GM21619 (cell line): ENCODE measurements at regions not wholly inside any gene's neighbourhood (a gene's known extent, or its start where the extent isn't known, plus 50 kb on each side); places are given as distances from the start of the nearest gene placed in this dataset.

Source experiments
- ATAC-seq: cut with Tn5 transposase; IDR thresholded peaks from one replicate; pipeline ENCODE4 v1.9.1; 2021; ENCODE audit not compliant: unreplicated experiment

DNA sequence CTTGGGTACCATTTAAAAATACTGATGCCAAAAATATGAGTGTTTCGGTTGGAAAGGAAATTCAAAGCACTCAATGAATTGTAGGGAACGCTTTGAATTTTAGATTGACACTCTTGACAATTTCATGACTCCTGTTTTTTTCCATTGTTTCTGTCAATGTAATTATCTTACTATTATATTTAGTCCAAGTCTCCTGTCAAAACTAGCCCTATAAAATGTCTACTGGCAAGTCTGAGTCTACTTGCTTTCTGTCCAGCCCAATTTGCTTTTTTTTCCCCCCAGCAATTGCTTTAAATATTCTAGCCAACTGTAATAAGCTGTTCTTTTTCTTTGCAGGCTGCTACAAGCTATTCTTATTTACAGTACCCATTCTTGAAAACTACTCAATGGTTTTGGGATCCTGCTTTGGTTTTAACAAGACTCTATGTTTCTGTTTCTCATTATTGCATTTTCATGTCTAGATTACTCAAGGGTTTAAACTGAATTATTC, 1103.9 kb upstream of the GJE1 start:
- no peak for ATAC-seq

DNA sequence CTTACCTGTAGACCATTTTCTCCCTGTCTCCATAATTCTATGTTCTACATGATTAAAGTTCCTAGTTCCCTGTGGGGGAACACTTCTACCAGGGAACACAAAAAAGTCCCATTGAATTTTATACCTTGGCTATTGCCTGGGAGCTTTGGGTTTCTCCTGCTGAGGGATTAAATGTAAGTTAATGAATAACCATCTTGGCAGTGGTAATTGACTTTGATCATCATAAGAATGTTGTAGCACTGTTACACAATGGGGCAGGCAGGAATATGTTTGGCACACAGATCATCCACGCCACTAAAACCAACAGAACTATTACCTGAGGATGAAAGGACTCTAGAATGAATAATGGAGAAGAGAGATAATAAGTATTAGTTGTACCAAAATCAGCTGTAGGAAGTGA, 1106.2 kb upstream of the GJE1 start:
- ATAC-seq: no peak

DNA sequence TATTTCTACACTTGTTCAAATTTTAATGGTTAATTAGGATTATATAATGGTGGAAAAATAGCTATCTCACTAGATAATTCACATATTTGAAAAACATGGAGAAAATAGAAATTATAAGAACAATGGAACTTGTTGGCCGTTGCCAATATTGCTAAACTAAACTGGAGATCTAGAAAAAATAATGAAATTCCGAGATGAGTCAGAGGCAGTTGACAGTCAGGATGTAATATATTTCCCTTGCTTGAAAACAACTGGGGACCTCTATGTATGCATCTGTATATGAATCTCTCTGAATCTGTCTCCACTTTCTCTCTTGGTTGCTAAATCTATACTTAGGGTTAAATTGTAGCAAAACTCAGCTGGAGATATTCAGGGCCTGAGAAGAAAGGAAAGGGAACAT, 1108.2 kb upstream of the GJE1 start:
- no peak for ATAC-seq

- ATAC-seq: no peak
These were observed 1114.8 kb upstream of the GJE1 start for GRCh38 chr6:141017941-141018340.

GRCh38 chr6:141000917-141001316, 1131.8 kb upstream of the GJE1 start:
- no peak for ATAC-seq

GRCh38 chr6:140993515-140993914, 1139.2 kb upstream of the GJE1 start:
- ATAC-seq: no peak

DNA sequence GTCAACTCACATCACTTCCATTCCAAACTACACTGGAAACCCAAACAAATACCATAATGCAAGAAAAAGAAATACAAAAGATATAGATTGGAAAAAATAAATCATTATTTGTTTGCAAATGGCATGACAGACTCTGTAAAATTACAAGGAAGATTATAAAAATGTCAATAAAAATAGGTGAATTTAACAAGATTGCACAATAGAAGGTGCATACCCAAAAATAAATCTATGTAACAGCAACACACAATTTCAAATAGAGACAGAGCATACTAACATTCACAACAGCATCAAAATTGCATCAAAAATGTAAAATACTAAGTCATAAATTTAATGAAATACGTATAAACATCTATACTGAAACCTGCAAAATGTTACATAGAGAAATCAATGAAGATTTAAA, 1140.0 kb upstream of the GJE1 start:
- no peak for ATAC-seq

DNA sequence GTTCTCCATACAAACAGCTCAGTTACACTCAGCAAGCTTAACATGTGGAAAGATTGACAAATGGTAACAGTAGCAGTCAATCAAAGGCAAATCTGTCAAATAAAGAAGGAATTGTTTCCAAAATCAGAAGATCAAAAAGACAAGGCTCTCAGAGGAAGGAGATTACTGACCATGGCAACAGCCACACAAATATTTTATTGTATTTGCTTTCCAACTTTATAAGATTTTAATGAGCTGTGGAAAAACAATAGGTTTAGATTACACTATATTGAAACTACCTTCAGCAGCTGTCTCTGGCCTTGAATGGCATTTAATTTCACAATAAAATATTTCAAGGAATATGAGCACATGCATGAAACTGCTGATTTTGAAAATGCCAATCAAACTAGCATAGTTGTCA, 1143.9 kb upstream of the GJE1 start:
- ATAC-seq: no peak

DNA sequence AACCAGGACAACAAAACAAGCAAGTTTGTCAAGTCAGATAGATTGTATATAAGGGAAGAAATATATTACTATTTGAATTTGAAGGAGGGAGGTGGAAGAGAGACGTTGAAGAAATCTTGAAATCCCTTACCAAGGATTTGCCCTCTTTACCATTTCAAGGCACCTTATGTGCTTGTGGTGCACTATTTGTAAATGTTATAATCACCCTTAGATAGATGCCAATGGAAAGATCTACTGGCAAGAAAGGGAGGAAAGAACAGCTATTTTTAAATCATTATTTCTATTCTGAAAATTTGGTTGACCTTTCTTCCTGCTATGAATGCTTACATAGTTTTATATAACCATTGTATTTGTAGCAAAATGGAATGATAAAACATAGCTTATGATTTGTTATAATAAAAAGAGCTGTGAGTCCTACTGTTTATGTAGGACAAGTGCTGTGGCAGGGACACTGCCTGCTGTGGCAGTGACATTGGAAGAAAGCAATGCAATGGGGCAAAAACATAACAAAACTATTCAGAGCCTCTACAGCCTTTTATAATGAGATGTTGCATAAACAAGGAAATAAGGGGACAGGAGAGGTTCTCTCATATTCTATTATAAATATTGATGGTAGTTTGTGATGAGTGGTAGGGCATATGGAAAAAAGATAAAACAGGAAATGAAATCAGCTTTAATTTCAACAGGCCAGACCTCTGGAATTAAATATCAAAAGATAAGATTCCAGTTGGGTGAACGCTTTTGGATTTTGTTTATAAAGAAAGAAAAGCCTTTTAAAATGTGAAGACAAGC, 1145.2 kb upstream of the GJE1 start:
- no peak for ATAC-seq

DNA sequence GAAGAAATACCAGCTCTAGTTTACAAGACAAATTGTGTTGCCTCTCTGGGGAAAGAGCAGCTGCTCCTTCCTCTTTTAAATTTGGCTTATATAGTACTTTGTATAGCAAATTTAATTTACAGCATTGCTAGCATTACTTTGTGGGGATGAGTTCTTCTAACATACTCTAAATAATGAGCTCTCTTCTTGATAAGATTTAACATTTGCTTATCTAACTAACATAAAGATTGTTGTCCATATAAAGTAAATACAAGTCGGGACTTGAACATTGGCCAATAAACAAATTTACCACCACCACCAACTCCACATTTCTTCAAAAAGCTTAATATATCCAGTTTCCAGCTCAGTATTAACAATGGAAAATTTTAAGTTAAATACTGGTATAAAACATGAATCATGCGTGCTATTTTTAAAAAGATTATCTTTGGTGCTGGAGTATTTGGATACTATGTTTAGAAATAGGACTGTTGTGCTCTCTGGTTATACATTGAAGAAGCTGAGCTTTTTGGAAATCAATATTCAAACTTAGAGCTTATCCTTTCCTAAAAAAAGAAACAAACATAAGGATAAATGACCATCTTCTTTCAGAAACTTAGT, 1146.9 kb upstream of the GJE1 start:
- ATAC-seq: no peak

DNA sequence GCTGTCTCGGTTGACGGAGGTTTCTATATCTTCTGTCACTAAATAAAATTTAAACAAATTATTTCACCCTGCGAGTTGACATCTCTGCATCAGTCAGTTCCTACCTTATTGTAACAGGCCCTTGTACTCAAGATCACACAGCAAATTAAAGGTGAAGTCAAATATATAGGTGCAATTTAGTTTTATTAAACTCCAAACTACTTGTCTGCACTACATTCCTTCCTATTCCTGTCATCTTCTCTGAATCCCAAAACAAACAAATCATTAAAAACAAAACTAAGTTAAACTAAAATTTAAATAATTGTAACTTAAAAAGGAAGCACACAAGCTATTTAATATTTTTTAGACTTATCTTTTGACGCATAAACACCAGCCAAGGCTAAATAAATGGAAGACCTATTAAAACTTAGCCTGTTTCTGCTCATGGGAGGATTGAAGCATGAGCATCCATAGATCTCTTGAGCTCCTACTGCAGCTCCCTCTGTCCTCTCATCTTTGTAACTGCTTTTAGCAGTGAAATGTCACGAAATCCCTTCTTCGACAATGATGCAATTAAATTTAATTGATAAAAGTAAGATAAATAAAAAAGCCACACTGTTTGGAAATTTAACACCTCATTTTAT, 1152.3 kb upstream of the GJE1 start:
- ATAC-seq: no peak

DNA sequence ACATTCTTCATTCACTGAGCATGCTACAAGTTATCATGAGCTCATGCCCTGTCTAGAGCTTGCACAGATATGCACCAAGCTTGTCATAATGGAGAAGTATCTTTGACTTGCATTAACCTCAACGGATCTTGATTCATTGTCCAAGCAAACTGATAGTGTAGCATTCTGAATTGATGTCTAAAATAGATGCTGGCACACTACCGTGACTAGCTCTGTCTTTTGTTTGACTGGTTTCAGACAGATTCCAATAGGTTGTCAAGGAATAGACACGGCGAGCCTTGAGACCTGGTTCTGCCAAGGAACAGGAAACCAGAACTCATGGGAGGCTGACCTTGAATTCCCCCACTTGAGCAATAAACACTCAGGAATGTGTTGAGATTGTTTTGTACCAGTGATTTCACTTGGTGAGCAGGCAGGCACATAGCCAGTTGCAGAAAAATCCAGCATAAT, 1153.1 kb upstream of the GJE1 start:
- no peak for ATAC-seq

GRCh38 chr6:140977403-140977802, 1155.3 kb upstream of the GJE1 start:
- ATAC-seq: no peak

DNA sequence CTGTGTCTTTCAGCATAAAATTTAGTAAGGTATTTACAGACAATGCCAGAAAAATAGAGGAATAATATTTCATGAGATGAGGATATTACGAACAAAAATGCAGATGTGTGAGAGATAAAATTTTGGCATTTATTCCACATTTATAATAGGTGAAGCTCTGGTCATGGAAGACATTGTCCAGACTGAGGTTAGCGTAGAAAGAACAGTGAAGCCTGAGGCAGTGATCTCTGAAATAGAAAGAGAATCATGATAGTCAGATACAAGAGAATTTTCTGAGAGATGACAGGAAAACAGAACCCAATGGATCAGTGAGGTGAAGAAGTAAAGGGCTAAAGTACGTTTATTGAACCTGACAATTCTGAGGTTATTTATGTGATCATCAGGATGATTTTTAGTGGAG, 1155.9 kb upstream of the GJE1 start:
- no peak for ATAC-seq

DNA sequence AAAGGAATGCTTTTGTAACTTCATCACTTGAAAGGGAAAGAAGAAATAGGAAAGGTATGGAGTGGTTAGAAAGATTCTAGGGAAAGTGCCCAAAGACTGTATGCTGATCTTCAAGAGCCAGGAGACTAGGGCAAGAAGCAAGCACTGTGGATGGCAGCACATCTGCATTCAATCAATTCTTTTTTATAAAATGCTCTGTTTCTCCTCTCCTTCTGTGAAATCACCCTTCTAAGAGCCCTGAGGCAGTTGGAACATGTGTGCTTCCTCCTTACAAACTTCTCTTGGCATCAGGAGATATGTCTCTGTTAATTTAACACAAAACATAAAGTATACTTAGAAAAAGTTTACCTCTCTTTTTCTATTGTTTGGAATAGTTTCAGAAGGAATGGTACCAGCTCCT, 1162.2 kb upstream of the GJE1 start:
- ATAC-seq: no peak

DNA sequence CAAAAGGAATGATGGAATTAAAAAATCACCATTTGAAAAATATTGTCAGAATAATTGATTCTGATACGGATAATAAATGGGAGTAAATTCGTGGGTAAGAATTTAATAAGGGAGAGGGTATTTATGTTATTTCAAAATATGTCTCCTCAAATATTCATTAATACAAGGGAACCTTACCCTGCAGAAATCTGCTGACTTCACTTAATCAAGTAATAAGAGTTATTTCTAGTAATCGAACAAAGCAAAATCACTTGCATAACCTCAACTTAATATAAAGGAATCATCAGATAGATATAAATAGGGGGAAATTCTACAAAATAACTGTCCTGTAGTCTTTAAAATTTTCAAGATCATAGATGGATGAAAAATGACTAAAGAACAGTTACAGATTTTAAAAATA, 1164.7 kb upstream of the GJE1 start:
- no peak for ATAC-seq

DNA sequence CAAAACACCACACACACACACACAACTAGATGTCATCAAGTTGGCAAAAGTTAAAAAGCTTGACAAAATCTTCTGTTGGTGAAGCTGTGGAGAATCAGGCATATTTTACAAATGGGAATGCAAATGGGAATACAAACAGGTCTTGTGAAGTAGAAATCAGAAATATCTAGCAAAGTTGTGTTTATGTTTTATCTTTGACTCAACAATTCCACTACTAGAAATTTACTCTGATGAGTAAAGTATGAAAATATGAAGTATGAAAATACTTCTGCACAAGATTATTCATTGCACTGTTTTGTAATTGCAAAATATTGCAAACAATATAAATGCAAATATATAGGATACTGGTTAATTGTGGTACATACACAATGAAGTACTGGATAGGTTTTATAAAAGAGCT, 1166.0 kb upstream of the GJE1 start:
- no peak for ATAC-seq

DNA sequence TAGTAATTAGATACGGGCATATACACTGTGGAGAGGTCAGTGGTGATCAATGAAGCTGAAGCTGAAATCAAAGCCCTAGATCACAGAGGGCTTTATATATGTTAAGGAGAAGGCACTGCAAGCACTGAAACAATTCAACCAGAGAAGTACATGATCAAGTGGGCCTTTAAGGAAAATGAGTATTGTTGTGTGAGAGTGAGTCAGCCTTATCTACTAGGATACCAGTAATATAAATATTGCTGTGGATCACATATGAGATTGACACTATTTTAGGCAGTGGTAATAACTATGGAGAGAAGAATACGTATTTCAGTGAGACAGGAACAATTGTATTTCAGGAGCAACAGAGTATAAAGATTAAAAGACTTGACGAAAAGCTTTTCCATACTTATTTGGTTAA, 1172.2 kb upstream of the GJE1 start:
- ATAC-seq: no peak

DNA sequence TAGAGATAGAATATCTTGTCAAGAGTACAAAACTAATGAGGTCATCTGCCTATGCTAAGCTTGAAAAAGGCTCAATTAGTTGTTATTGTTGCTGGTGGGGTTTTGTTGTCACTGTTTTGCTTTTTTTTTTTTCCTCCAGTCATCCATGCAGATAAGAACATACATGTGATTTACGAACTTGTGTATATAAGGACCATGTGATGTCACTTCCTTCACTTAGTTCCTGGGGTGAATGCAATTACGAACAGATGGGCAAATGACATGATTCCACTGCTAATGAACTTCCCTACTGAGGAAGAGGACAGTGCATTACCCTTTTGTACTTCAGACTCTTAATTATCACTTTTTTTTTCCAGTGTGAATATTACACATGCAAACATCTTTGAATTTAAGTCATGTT, 1175.3 kb upstream of the GJE1 start:
- ATAC-seq: no peak

DNA sequence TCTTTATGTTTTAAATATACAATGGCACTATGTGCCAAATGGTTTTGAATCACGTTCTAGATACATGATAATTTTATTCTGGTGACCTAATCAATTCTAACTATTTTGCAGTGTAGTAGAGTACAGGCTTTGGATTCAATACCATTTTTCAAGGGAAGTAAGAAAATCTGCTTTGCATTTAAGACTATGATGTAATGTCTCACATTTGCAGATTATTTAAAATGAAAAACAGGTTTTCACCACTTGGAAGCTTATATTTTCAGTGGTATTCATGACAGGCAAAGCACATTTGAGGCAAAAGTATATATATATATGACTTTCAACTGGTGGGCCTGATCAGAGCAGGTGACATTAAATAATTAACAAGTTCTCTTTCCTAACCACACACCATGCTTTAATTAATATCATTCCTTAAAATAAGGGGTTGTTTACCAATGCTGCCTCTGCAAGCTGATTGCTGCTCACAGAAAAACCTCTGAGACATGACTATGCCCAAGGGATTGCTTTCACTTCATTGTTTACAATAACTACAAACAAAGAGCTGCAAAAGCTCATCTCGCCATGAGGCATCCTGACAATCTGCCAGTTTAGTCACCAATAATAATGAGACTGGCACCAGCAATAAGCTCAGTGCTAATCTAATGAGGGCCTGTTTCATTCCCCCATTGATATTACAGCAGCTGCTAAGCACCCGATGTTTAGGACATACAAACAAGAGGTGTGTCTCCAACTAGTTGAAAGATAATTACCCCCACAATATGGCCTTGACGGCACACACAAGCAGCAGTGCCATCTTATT, 1176.0 kb upstream of the GJE1 start:
- ATAC-seq: no peak

GRCh38 chr6:140940251-140940925, 1192.3 kb upstream of the GJE1 start:
- ATAC-seq: no peak
